Spinal cord (tissue), 9 donors: ENCODE measurements at regions not wholly inside any gene's neighbourhood (a gene's known extent, or its start where the extent isn't known, plus 50 kb on each side); places are given as distances from the start of the nearest gene placed in this dataset.

ENCODE experiments used
- DNase-seq, 6 donors: peaks; one replicate each; pipeline versions ENCODE4 v3.0.0 to v3.0.0-alpha.2; 2013 to 2015; ENCODE audit warnings: low spot score in 6 of 6, low read depth in 4 of 6
- H3K27ac ChIP-seq: one replicate; pipeline ENCODE4 v1.5.1; 2013; ENCODE audit warnings: low read depth, low read length, control low read depth
- H3K27me3 ChIP-seq: one replicate; pipeline ENCODE4 v1.6.1; 2013; ENCODE audit warnings: low read length; ENCODE audit not compliant: control insufficient read depth, insufficient read depth
- H3K36me3 ChIP-seq: one replicate; pipeline ENCODE4 v1.6.1; 2013; ENCODE audit warnings: low read length; ENCODE audit not compliant: control insufficient read depth, insufficient read depth
- H3K4me1 ChIP-seq: one replicate; pipeline ENCODE4 v1.6.1; 2013; ENCODE audit warnings: low read length; ENCODE audit not compliant: control insufficient read depth, insufficient read depth
- H3K4me3 ChIP-seq: one replicate; pipeline ENCODE4 v1.5.1; 2013; ENCODE audit warnings: low read depth, low read length, control low read depth
- H3K9me3 ChIP-seq: one replicate; pipeline ENCODE4 v1.6.1; 2013; ENCODE audit warnings: low read length; ENCODE audit not compliant: control insufficient read depth, insufficient read depth
- WGBS: methylation state at CpG from one replicate; pipeline ENCODE4 v1.1.5; 2013; ENCODE audit warnings: missing lambda C conversion rate; ENCODE audit not compliant: insufficient coverage; 5-methylcytosine and 5-hydroxymethylcytosine counted together
- donor health status: healthy.

GRCh38 chr3:94615275-94616065 is 552.6 kb downstream of the NSUN3 start:
- no peak for DNase-seq
- Histone ChIP-seq H3K36me3 (no peaks in the 10 kb centered on the region), H3K27ac (no peak overlapping the region), H3K27me3 (no peaks in the 10 kb centered on the region), H3K4me3 (no peak overlapping the region), H3K9me3 (no peaks in the 10 kb centered on the region), H3K4me1 (no peaks in the 10 kb centered on the region)
- no CpG with 5 or more reads among the region's 2 CpGs for WGBS

DNA sequence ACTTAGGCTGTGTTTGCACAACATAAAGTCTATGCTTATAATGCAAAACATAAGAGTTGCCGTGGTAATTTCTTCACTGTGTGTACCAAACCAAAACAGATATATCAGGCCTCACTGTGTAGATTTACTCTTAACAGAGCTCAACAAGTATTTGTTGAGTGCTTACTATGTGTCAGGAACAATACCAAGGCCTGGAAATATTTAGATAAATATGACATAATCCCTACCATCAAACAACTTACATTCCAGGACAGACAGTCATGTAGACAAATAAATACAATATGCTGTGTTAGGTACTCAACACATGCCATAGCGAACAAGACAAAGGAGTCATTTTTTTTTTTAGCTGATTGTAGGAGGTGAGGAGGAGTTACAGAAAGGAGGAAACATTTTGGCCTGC is 554.0 kb downstream of the NSUN3 start:
- Histone ChIP-seq H3K9me3 (no peaks in the 10 kb centered on the region), H3K36me3 (no peaks in the 10 kb centered on the region), H3K4me3 (no peak overlapping the region), H3K27me3 (no peaks in the 10 kb centered on the region), H3K4me1 (no peaks in the 10 kb centered on the region), H3K27ac (no peak overlapping the region)
- no peak for DNase-seq
- no CpG with 5 or more reads among the region's 2 CpGs for WGBS

DNA sequence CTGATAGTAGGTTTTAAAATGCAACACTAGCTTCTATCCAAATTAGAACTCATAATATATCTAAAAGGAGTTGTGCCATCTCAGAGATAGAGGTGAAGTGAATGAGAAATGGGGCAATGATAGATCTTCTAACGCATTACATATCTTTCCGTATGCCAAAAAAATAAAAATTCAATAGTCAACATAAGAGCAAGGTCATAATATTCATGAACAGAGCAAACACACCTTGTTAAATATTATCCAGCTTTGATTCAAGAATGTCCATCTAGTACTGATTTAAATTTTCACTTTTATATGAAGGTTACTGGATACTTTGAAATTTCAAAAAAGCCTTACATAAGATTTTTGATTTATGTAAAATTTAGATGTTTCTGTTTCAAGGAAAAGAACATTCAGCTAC is 554.5 kb downstream of the NSUN3 start:
- Histone ChIP-seq H3K27ac (no peak overlapping the region), H3K4me1 (no peaks in the 10 kb centered on the region), H3K27me3 (no peaks in the 10 kb centered on the region), H3K4me3 (no peak overlapping the region), H3K9me3 (no peaks in the 10 kb centered on the region), H3K36me3 (no peaks in the 10 kb centered on the region)
- no peak for DNase-seq
- WGBS, result no CpG with 5 or more reads among the region's 2 CpGs

- Histone ChIP-seq H3K27me3 (no peaks in the 10 kb centered on the region), H3K4me3 (no peak overlapping the region), H3K9me3 (no peaks in the 10 kb centered on the region), H3K27ac (no peak overlapping the region), H3K4me1 (no peaks in the 10 kb centered on the region), H3K36me3 (no peaks in the 10 kb centered on the region)
- DNase-seq, result no peak
- 100% methylated on average over 1 of the region's 3 CpGs for WGBS
Measured at GRCh38 chr3:94619643-94620042, 556.8 kb downstream of the NSUN3 start.

DNA sequence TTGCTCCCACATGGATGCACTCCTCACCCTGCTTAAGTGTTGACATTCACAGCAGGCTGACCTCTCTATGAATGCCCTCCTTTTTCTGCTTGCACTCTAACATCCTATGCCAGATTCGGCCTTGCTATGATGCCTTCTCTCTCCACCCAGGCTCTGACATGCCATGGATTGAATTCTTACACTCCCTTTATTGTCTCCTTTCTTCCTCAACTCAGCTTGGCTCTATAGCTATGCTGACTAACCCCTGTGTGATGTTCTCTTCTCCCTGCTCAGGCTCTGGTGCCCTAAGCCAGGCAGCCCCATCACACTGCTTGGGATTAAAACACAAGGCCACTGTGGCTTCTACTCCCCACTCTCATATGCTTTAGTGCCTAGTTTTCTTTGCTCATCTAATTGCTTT is 563.7 kb downstream of the NSUN3 start:
- WGBS, result 0% methylated on average over 1 of the region's 1 CpG
- H3K9me3 ChIP-seq, result no peaks in the 10 kb centered on the region

DNA sequence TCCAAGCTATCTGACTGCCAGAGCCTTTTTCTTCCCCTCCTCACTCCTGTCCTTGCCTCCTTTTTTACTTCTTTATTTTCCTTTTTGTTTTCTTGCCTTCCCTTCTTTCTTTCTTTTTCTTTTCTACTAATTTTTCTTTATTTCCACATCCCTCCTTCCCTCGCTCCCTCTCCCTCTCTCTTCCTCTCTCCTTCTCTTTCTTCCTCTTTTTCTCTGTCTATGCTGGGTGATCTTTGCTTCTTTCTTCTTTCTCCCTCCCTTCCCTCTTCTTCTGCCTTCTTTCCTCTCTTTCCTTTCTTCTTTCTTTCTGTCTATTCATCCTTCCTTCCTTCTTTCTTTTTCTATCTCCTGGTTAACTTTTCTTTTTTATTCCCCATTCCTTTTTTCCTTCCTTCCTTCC is 564.8 kb downstream of the NSUN3 start:
- no peak overlapping the region for H3K27ac ChIP-seq
- no peaks in the 10 kb centered on the region for H3K36me3 ChIP-seq
- no peak overlapping the region for H3K4me3 ChIP-seq
- DNase-seq, result no peak
- H3K4me1 ChIP-seq, result no peaks in the 10 kb centered on the region
- no peaks in the 10 kb centered on the region for H3K27me3 ChIP-seq
- 100% methylated on average over 1 of the region's 1 CpG for WGBS
- H3K9me3 ChIP-seq, result no peaks in the 10 kb centered on the region

More for the DNA sequence above, 563.7 kb downstream of the NSUN3 start:
- Histone ChIP-seq H3K36me3 (no peaks in the 10 kb centered on the region), H3K4me1 (no peaks in the 10 kb centered on the region), H3K27ac (no peak overlapping the region), H3K27me3 (no peaks in the 10 kb centered on the region), H3K4me3 (no peak overlapping the region)
- no peak for DNase-seq

DNA sequence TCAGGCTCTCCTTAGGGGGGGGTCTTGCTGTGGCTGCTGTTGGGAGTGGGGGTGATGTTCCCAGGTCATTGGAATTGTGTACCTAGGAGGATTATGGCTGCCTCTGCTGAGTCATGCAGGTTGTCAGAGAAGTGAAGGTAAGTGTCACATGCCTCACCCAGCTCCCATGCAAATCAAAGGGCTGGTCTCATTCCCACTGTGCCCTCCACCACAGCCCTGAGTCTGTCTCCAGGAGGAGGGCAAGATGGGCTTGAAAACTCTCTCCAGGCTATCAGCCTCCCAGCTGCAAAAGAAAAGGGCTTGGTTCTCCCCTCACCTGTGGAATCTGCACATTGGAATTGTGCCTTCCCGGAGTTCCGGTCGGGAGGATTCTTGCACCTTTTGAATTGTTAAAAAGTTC is 580.5 kb downstream of the NSUN3 start:
- Histone ChIP-seq H3K27ac (no peak overlapping the region), H3K9me3 (no peaks in the 10 kb centered on the region), H3K4me1 (no peaks in the 10 kb centered on the region), H3K4me3 (no peak overlapping the region), H3K27me3 (no peaks in the 10 kb centered on the region), H3K36me3 (no peaks in the 10 kb centered on the region)
- WGBS, result 72% methylated on average over 3 of the region's 3 CpGs
- no peak for DNase-seq

DNA sequence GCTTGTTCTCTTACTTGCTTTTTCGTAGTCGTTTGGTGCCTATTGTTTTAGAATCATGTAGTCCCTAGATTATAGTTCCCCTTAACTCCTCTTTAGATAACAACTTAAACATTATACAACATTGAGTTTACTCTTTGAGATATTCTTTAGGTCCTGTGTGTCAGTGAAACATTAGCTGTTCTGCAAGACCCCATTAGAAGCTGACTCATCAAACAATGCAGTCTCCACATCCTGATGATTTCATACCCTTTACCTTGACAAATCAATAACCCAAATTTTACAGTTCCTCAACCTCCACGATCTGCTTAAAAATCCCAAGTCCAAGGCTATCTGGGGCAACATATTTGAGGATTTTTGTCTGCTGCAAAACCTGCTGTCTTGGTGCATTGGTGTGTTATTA is 582.9 kb downstream of the NSUN3 start:
- no peaks in the 10 kb centered on the region for H3K36me3 ChIP-seq
- H3K4me1 ChIP-seq, result no peaks in the 10 kb centered on the region
- WGBS, result no CpG with 5 or more reads among the region's 3 CpGs
- H3K27me3 ChIP-seq, result no peaks in the 10 kb centered on the region
- no peak overlapping the region for H3K4me3 ChIP-seq
- H3K27ac ChIP-seq, result no peak overlapping the region
- no peaks in the 10 kb centered on the region for H3K9me3 ChIP-seq
- no peak for DNase-seq

- no peaks in the 10 kb centered on the region for H3K9me3 ChIP-seq
- no peaks in the 10 kb centered on the region for H3K4me1 ChIP-seq
- H3K4me3 ChIP-seq, result no peak overlapping the region
- no peaks in the 10 kb centered on the region for H3K36me3 ChIP-seq
- WGBS, result no CpG with 5 or more reads among the region's 3 CpGs
- H3K27ac ChIP-seq, result no peak overlapping the region
- H3K27me3 ChIP-seq, result no peaks in the 10 kb centered on the region
- DNase-seq, result no peak
Measured at GRCh38 chr3:94647131-94647530, 584.3 kb downstream of the NSUN3 start.
